NCI-H2029 treated with DMSO at 0.1 percent for 48 hours (cell line): ENCODE measurements at regions not wholly inside any gene's neighbourhood (a gene's known extent, or its start where the extent isn't known, plus 50 kb on each side); places are given as distances from the start of the nearest gene placed in this dataset.

Experiments used
- DNase-seq: peaks from one replicate; lab custom pipeline; 2025; lab: John Stamatoyannopoulos, UW

- DNase-seq: no peak
Measured at GRCh38 chr2:239865059-239865639, 160.0 kb downstream of the NDUFA10 start.

DNA sequence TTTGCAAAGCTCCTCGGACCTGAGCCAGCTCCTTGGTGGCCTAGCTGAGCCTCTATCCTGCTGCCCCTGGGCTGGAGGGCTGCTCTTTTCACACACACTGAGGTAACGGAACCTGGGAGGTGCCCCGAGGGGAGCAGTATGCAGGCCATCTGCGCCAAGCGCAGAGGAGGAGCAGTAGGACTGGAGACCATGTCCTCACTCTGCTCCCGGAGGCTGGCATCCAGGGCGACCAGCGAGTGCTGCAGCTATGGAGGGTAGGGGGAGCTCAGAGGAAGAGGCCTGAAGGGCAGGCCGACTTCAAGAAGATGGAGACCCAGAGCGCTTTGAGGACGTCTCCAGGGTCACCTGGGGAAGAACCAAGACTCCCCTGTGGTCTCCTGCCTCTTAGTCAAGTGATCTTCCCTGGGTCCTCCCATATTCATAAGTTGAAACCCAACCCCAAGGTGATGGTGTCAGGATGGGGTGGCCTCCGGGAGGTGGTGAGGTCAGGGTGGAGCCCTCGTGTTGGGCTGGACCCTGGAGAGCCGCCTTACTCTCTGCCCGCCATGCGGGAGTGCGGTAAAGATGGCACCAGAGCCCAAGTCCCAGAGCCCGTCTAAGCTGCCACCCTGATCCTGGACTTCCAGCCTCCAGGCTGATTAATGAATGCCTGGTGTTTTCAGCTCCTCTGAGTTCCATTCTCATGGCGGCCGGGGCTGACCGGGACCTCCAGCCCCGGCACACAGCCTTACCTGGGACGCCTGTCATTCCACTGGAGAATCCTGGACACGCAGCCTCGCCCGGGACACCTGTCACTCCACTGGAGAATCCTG is 160.7 kb downstream of the NDUFA10 start:
- no peak for DNase-seq

GRCh38 chr2:239862613-239863012 is 162.5 kb downstream of the NDUFA10 start:
- no peak for DNase-seq

DNA sequence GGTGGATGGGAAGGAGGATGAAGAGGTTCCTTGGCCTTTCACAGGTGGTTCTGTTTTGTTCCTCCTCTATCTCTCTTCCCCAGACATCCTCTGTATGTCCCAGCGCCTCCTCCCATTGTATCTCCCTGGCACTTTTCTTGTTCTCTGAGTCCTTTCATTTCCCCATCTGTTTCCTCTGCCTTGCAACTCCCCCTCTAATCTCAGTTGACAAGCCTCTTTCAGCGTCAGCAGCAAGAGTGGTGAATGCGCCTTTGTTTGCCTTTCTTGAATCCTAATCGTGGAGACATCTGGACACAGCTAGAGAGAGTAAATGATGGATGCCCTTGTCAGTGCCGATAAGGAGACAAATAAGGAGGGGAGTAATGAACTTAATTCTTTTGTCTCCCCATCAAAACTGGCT is 167.0 kb downstream of the NDUFA10 start:
- no peak for DNase-seq

DNA sequence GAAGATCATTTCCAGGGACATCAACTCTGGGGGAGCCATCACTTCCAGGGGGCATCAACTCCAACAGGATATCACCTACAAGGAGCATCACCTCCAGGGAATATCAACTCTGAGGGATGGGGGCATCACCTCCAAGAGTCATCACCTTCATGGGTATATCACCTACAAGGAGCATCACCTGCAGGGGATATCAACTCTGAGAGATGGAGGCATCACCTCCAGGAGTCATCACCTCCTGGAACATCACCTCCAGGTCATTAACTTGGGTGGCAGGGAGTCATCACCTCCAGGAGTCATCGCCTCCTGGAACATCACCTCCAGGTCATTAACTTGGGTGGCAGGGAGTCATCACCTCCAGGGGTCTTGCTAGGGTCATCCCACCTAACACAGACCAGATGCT is 167.6 kb downstream of the NDUFA10 start:
- no peak for DNase-seq

GRCh38 chr2:239856620-239857285 is 168.4 kb downstream of the NDUFA10 start:
- DNase-seq: no peak

- DNase-seq: no peak
Measured at GRCh38 chr2:239855863-239856587, 169.1 kb downstream of the NDUFA10 start.

- DNase-seq: no peak
Measured at GRCh38 chr2:239854596-239854995, 170.5 kb downstream of the NDUFA10 start.

DNA sequence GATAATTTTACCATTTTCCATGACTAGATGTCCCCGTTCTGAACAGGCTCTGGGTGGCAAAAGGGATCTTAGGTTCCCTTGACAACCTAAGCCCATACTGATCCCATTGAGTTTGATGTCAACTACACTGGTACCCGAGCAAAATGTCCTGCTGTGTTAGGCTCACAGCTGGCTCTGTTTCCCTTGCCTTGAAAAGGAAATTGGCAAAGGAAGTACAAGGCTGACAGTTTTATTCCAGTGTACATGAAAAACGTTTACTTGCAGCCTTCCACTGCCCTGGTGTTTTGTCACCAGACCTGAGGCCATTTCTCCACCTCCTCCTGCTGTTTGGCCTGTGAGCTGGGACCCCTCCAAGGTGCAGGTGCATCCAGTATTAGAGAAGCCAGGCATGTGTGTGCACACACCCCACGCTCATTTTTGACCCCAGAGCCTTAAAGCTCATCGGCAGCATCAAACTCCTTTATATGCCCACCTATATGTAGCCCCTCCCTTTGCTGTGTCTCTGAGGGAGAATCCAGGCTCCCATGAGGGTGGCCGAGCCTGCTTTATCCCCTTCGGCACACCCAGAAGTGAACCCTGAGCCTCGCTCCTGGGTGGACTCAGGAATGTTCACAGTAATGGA is 171.3 kb downstream of the NDUFA10 start:
- DNase-seq: no peak

GRCh38 chr2:239853121-239853520 is 172.0 kb downstream of the NDUFA10 start:
- no peak for DNase-seq

GRCh38 chr2:239852272-239852671 is 172.9 kb downstream of the NDUFA10 start:
- DNase-seq: no peak

DNA sequence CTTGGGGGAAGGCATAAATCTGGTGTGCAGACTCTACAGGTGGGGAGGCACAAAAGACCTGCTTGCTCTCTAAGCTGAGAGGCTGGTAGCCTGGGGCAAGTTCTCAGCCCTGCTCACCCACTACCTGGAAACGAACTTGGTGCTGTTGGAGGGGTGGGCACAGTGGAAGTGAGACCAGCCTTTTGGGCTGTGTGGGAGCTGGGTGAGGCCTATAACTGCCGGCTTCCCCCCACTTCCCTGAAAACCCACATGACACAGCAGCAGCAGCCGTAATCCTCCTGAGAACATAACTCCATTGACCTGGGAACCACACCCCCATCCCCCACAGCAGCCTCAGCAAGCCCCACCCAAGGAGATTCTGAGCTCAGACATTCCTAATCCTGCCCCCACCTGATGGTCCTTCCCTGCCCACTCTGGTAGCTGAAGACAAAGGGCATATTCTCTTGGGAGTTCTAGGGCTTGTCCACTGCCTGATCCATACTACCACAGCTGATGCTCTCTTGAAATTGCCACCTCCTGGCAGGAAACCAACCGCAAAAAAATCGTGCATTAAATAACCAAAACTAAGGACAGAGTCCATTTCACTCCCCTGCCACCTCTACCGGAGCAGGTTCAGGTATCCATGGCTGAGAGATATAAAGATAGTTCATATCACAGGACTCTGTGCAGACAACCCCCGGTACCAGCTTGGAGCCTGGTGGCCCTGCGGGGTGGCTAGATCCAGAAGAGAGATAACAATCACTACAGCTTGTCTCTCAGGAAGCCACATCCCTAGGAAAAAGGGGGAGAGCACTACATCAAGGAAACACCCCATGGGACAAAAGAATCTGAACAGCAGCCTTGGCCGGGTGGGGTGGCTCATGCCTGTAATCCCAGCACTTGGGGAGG is 178.1 kb downstream of the NDUFA10 start:
- no peak for DNase-seq

GRCh38 chr2:239845968-239846367 is 179.2 kb downstream of the NDUFA10 start:
- no peak for DNase-seq

DNA sequence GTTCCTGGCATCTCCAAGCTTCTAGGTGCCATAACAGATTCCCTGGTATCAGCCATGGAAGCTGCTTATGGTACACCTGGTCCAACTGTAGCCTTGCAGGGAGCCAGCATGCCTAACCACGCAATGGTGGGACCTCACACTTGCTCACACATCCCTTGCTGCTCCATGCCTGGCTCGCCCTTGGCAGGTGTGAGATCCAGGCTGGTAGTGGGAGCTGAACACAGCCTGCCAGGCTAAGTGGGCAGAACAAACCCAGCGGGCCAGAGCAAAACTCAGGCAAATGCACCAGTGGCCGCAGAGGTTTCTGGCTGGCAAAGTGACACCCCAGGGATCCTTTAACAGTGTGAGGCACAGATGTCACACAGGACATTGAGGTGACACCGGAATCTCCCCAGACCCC is 185.8 kb downstream of the NDUFA10 start:
- no peak for DNase-seq

- DNase-seq: no peak
Measured at GRCh38 chr2:239836021-239836765, 188.9 kb downstream of the NDUFA10 start.

- no peak for DNase-seq
Measured at GRCh38 chr2:239835056-239835455, 190.1 kb downstream of the NDUFA10 start.

DNA sequence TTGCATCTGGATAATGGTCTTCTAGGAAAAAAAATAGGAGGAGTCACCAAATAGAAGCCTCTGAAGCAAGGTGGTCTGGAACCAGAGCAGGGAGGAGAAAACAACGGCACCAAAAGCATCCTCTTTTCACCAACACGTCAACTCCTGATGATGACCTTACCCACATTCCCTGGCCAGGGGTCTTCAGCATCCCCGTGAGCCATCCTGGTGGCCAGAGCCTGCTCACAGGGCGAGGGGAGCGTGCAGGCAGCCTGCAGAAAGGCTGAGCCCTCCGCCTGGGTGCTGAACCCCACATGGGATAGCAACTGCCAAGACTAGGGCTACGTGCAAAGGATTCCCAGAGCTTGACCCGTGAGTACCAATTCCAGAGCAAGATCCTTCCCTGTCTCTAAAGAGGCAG is 191.0 kb downstream of the NDUFA10 start:
- DNase-seq: no peak

DNA sequence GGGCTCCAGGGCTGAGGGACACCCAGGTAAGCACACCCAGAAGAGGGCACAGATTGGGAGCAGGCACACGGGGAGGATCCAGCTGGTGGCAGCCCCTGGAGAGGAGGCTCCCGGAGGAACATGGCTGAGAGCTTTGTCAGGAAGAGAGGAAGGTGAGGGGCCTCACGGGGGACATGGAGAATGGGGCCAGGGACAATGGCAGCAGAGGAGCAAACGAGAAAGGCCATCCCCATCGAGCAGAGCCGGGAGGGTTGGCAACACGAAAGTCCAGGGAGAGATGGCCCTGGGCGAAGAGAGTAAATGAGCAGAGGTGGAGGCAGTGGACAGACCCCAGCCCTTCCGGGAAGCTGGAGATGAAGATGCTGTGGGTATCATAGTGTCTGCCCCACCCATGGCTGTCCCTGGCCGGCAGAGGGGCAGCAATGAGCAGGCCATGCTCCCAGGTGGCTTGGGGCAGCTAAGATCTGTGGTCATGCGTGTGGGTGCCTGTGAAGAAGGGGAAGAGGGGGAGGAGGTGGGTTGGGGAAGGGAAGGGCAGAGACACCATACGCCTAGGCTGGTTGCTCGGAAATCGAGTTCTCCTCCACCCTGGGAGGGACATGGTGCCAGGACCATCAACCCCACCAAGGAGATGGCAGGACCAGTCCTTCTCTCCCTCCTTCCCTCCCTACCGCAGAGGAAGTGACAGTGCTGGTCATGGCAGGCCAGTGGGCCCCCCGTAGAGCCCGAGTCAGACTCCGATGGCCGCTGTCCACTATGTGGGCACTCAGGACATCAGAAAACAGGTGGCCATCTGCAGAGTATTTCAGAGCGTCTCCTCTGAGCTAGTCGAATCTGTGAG is 191.7 kb downstream of the NDUFA10 start:
- no peak for DNase-seq

DNA sequence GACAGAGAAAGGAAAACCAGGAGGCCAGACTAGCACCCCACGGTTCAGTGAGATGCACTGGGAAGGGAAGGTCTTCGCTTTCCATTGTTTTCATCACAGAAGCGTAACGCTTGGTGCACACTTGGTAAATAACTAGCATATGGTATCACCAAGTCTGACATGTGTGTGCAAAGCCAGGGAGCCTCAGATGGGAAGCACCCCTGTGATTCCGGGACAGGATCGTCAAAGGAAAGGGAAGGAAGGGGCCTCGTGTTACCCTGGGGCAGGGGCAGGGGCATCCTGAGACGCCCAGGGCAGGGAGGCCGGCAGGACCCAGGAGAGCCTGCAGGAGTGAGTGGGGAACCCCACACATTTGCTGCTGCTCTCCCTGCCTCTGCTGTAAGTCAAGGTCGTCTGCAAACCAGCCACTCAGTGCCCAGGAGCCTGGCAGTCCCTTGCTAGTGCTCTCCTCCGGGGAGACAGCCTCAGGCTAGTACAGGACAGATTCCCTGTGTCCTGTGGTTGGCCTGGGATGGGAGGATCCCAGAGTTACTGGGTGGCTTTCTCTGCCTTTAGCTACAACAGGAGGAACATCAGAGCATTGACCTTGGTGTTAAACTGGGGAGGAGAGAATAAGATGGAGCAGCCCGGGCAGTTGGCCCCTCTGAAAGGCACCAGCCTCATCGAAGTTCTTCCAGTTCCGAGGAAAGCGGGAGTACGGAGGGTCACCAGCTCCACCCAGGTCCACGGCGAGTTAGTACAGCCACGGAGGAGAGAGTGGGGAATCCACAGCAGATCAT is 192.5 kb downstream of the NDUFA10 start:
- DNase-seq: no peak
